RWPE1 (cell line): ENCODE measurements at regions not wholly inside any gene's neighbourhood (a gene's known extent, or its start where the extent isn't known, plus 50 kb on each side); places are given as distances from the start of the nearest gene placed in this dataset.

Source experiments
- CTCF ChIA-PET: fragments of 350-600 bp; sonication (Branson Sonifier 250); formaldehyde crosslinking; extraction: SDS; loops from one replicate; lab custom pipeline; 2021; lab: Yijun Ruan, JAX
- POLR2A ChIA-PET: fragments of 400-600 bp; formaldehyde crosslinking; extraction: SDS; loops from one replicate; lab custom pipeline; 2020; ENCODE audit warnings: antibody characterized with exemption; ENCODE audit not compliant: low non-redundant PET; lab: Yijun Ruan, JAX
- DNase-seq: peaks from one replicate; pipeline ENCODE4 v3.0.0; 2012; ENCODE audit warnings: low spot score
- H3K27ac ChIP-seq: fragments of 450-650 bp; 2 replicates; pipeline ENCODE4 v1.5.1; 2017
- TF ChIP-seq, protein P1 (sequence below): fragments of 450-650 bp; conservative IDR thresholded peaks from 2 replicates; pipeline ENCODE4 v1.5.1; 2017; ENCODE audit warnings: low read depth, mild to moderate bottlenecking

DNA sequence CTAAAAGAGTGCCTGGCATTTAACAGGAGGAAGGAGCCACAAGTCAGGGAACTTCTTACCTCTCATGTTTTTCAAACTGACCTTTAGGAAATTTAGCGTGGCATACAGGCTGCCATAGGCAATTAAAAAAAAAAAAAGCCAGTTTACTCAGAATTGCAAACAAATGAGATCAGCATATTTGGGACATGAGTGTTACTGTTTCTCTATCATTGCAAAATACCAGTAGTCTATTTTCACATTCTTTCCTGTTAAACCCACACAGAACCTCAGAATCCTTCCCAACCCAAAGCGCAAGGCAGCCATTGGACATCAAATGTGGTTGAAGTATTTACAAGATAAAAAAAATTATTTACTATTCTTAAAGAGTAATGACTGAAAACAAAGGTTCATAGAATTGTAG is 366.4 kb upstream of the DYNLRB2 start:
- DNase-seq, result peak; percentile 50
- CTCF ChIA-PET, result no interaction called here
- POLR2A ChIA-PET, result no interaction called here
- no peak overlapping the region for H3K27ac ChIP-seq
- TF ChIP-seq, protein P1, sequence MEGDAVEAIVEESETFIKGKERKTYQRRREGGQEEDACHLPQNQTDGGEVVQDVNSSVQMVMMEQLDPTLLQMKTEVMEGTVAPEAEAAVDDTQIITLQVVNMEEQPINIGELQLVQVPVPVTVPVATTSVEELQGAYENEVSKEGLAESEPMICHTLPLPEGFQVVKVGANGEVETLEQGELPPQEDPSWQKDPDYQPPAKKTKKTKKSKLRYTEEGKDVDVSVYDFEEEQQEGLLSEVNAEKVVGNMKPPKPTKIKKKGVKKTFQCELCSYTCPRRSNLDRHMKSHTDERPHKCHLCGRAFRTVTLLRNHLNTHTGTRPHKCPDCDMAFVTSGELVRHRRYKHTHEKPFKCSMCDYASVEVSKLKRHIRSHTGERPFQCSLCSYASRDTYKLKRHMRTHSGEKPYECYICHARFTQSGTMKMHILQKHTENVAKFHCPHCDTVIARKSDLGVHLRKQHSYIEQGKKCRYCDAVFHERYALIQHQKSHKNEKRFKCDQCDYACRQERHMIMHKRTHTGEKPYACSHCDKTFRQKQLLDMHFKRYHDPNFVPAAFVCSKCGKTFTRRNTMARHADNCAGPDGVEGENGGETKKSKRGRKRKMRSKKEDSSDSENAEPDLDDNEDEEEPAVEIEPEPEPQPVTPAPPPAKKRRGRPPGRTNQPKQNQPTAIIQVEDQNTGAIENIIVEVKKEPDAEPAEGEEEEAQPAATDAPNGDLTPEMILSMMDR, result no peak

DNA sequence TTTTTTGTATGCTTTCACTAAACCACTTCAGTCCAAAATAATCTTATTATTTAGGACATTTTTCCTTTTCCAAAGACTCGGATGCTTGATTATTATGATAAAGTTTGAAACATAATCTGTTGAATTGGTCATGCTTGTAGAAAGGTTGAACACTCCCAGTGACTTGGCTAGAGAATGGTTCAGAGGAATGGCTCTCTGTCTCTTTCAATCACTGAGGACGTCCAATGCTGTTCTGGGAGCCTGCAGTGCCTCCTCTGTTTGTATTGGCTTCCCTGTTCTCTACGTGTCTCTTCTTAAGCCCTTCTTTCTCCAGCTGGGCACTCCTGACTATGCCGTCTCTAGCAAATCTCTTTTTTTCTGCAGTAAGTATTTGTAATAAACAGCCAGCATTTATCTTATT is 369.0 kb upstream of the DYNLRB2 start:
- DNase-seq, result no peak
- H3K27ac ChIP-seq, result no peak overlapping the region
- POLR2A ChIA-PET, result no interaction called here
- TF ChIP-seq, protein P1, result no peak
- CTCF ChIA-PET, result no interaction called here

DNA sequence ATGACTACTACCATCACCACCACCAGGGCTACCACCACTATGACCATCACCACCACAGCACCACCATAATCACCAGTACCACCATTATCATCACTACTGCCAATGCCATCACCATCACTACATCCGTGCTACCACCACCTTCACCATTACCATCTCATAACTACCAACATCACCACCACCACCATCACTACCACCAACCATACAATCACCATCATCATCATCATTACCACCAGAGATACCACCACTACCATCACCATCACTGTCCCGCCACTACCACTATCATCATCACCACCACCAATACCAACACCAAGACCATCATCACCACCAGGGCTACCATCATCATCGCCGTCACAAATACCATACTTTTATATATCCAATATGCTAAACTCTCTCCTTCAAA is 369.6 kb upstream of the DYNLRB2 start:
- H3K27ac ChIP-seq, result no peak overlapping the region
- ChIA-PET CTCF (no interaction called here), POLR2A (no interaction called here)
- TF ChIP-seq, protein P1, result no peak
- no peak for DNase-seq

DNA sequence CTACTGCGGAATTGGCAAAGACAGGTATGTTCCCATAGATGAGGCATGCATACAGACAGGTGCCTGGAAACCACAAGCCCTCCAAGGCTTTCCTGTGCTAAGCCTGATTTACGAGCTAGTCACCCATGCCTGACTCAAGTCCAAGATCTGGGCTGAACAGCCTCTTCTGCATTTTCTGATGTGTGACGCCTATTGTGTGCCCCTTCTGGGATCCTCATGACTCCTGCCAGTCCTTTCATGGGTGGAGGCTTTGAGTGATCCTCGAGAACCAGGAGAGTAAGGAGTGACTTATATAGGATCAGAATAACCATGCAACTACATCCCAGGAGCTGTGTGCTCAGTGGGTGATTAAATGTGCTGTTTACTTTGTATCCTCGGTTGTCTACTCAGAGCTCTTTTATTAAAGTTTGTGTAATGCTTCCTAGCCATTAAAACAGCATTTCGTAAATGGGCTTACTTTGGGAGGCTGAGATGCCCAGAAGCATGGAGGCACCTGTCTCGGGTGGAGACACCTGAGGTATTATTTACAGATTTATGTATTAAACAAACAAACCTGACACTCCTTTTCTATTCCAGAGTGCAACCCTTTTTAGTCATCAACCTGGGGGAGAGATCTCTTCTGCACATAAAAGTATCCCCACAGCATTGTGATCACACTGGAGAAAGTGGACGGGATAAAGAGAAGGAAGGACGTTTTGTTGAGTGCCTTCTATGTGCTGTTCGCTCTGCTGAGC is 373.0 kb upstream of the DYNLRB2 start:
- DNase-seq, result peak; percentile 69
- ChIA-PET POLR2A (no interaction called here), CTCF (no interaction called here)
- H3K27ac ChIP-seq, result no peak overlapping the region
- TF ChIP-seq, protein P1, result no peak

DNA sequence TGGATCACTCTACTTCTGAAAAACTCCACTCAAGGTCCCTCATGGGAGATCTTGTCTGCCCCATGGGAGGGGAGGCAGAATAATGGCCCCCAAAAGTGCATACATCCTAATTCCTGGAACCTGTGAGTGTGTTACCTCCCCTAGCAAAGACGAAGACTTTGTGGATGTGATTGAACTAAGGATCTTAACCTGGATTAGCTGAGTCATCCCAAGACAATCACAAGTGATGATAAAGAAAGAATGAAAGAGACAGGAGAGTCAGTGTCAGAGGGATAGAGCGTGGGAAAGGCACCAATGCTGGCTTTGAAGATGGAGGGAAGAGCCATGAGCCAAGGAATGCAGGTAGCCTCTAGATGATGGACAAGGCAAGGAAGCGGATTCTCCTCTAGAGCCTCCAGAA is 374.7 kb upstream of the DYNLRB2 start:
- DNase-seq, result no peak
- POLR2A ChIA-PET, result no interaction called here
- TF ChIP-seq, protein P1, result no peak
- H3K27ac ChIP-seq, result no peak overlapping the region
- CTCF ChIA-PET, result interaction anchor here (0.6 kb wide), 1 partner anchor 110 kb away, joined by 4 read pairs; no protein-coding TSS in a partner anchor

DNA sequence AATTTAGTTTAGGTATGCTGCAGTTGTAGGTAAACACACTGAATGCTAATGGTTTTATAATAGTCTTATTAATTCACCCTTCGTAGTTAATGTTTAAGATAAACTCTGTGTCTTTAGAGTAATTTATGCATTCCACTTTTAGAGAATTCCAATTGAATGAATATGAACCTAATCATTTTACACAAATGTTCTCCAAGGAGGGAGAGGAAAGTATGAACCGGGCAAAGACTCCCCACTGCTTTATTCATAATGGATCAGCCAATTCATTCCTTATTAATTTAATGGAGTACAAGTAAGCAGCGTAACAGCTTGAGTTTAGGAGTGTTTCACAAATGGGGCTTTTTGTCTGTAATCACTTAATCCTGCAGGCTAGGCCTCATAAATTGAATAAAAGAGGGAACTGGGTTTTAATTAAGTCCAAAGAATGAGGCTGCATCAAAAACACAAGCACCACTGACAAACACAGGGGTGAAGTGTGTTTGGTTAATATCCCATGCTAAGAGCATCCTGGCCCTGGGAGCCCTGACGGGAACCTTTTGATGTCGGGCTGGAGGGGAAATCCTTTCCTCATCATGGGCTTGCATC is 375.7 kb upstream of the DYNLRB2 start:
- CTCF ChIA-PET, result no interaction called here
- DNase-seq, result no peak
- H3K27ac ChIP-seq, result no peak overlapping the region
- TF ChIP-seq, protein P1, result no peak
- POLR2A ChIA-PET, result no interaction called here
